H1 (cell line): ENCODE measurements at regions not wholly inside any gene's neighbourhood (a gene's known extent, or its start where the extent isn't known, plus 50 kb on each side); places are given as distances from the start of the nearest gene placed in this dataset.

ENCODE experiments used
- CTCF ChIA-PET: fragments of 300-600 bp; sonication (Branson Sonifier 250); formaldehyde crosslinking; loops from one replicate; lab custom pipeline; 2021; ENCODE audit not compliant: partially characterized antibody; lab: Charles Lee
- POLR2A ChIA-PET: fragments of 300-600 bp; sonication (Branson Sonifier 250); formaldehyde crosslinking; loops from one replicate; lab custom pipeline; 2021; ENCODE audit warnings: inconsistent platforms; ENCODE audit not compliant: partially characterized antibody; lab: Charles Lee
- DNase-seq, 2 experiments: peaks; one replicate each; pipeline versions ENCODE4 v3.0.0 to v3.0.0-alpha.2; 2010 to 2022; ENCODE audit warnings: low spot score in 2 of 2, low read depth in 1 of 2, mixed read lengths in 1 of 2
- FAIRE-seq: peaks from 2 replicates; lab custom pipeline; 2011; peaks lifted over from hg19 to GRCh38; lab: Jason Lieb, UNC
- H2AFZ ChIP-seq: 2 replicates; pipeline ENCODE4 v1.8.1; 2012; ENCODE audit warnings: low read length, inconsistent platforms
- H2AK5ac ChIP-seq: 2 replicates; pipeline ENCODE4 v1.6.1; 2013; ENCODE audit warnings: low read depth, low read length
- H2BK120ac ChIP-seq: replicated peaks from 2 replicates; pipeline ENCODE3; 2013; ENCODE audit warnings: low read depth, low read length, inconsistent platforms
- H2BK12ac ChIP-seq: 2 replicates; pipeline ENCODE4 v1.6.1; 2013; ENCODE audit warnings: low read depth, low read length
- H2BK15ac ChIP-seq: 2 replicates; pipeline ENCODE4 v1.6.1; 2013; ENCODE audit warnings: low read length
- H2BK20ac ChIP-seq: 2 replicates; pipeline ENCODE4 v1.6.1; 2013; ENCODE audit warnings: low read length
- H2BK5ac ChIP-seq: 2 replicates; pipeline ENCODE4 v1.6.1; 2013; ENCODE audit warnings: low read depth, low read length
- H3K14ac ChIP-seq: 2 replicates; pipeline ENCODE4 v1.6.1; 2013; ENCODE audit warnings: inconsistent platforms; ENCODE audit not compliant: insufficient read length
- H3K18ac ChIP-seq: 2 replicates; pipeline ENCODE4 v1.6.1; 2013; ENCODE audit warnings: low read length; ENCODE audit errors: extremely low read depth
- H3K23ac ChIP-seq: 2 replicates; pipeline ENCODE4 v1.6.1; 2013; ENCODE audit warnings: inconsistent platforms; ENCODE audit not compliant: insufficient read length
- H3K23me2 ChIP-seq: 2 replicates; pipeline ENCODE4 v1.6.1; 2013; ENCODE audit warnings: low read depth, low read length
- H3K27ac ChIP-seq: 2 replicates; pipeline ENCODE4 v1.6.1; 2011; ENCODE audit warnings: low read depth, low read length, inconsistent platforms
- H3K27me3 ChIP-seq, 4 experiments: replicated peaks in 1 of 4; 1 replicate in 1 of 4; 2 replicates in 3 of 4; pipeline versions ENCODE4 v1.6.1 to v1.8.1; 2011 to 2013; ENCODE audit warnings: low read length in 3 of 4, mild to moderate bottlenecking in 3 of 4, inconsistent platforms in 2 of 4, mixed read lengths in 2 of 4, moderate library complexity in 1 of 4; ENCODE audit not compliant: control insufficient read depth in 3 of 4, insufficient read depth in 3 of 4; ENCODE audit errors: extremely low read depth in 1 of 4
- H3K36me3 ChIP-seq, 4 experiments: 2 replicates each; pipeline versions ENCODE4 v1.6.1 to v1.8.1; 2011 to 2013; ENCODE audit warnings: mild to moderate bottlenecking in 4 of 4, low read length in 3 of 4, moderate library complexity in 2 of 4, control low read depth in 1 of 4, inconsistent platforms in 1 of 4; ENCODE audit not compliant: insufficient read depth in 4 of 4, control insufficient read depth in 2 of 4
- H3K4ac ChIP-seq: replicated peaks from 2 replicates; pipeline ENCODE3; 2013; ENCODE audit warnings: low read length, low read depth, mixed read lengths, inconsistent platforms; ENCODE audit not compliant: insufficient read length
- H3K4me1 ChIP-seq, 4 experiments: replicated peaks in 1 of 4; 1 replicate in 1 of 4; 2 replicates in 3 of 4; pipeline versions ENCODE4 v1.6.1 to v1.8.1; 2011 to 2013; ENCODE audit warnings: low read length in 3 of 4, inconsistent platforms in 2 of 4, mixed read lengths in 1 of 4; ENCODE audit not compliant: insufficient read depth in 4 of 4, control insufficient read depth in 3 of 4
- H3K4me2 ChIP-seq, 2 experiments: 2 replicates each; pipeline versions ENCODE4 v1.6.1 to v1.8.1; 2011 to 2013; ENCODE audit warnings: low read depth in 2 of 2, low read length in 2 of 2, control low read depth in 1 of 2, inconsistent platforms in 1 of 2, mild to moderate bottlenecking in 1 of 2; ENCODE audit not compliant: insufficient read depth in 1 of 2
- H3K4me3 ChIP-seq, 4 experiments: fragments of 200-600, 300-600 bp in 1 of 4; sonication (generic), shearing (Covaris generic), sonication (Bioruptor Twin) in 1 of 4; 2 replicates each; pipeline versions ENCODE4 v1.5.1 to v1.8.1; 2011 to 2016; ENCODE audit warnings: low read length in 4 of 4, low read depth in 3 of 4, control low read depth in 2 of 4, inconsistent platforms in 2 of 4, mild to moderate bottlenecking in 2 of 4, mixed read lengths in 1 of 4, moderate library complexity in 1 of 4; ENCODE audit not compliant: insufficient read depth in 2 of 4; ENCODE audit errors: extremely low read depth in 1 of 4
- H3K56ac ChIP-seq: replicated peaks from 2 replicates; pipeline ENCODE3; 2013; ENCODE audit warnings: low read depth, mild to moderate bottlenecking, mixed read lengths, low read length, inconsistent platforms; ENCODE audit not compliant: insufficient read length
- H3K79me1 ChIP-seq: 2 replicates; pipeline ENCODE4 v1.6.1; 2013; ENCODE audit warnings: low read depth, low read length, control low read depth
- H3K79me2 ChIP-seq, 2 experiments: 2 replicates each; pipeline versions ENCODE4 v1.6.1 to v1.8.1; 2012 to 2013; ENCODE audit warnings: low read length in 2 of 2, mild to moderate bottlenecking in 2 of 2, inconsistent platforms in 1 of 2; ENCODE audit not compliant: insufficient read depth in 2 of 2, control insufficient read depth in 1 of 2
- H3K9ac ChIP-seq, 4 experiments: replicated peaks in 1 of 4; 1 replicate in 1 of 4; 2 replicates in 3 of 4; pipeline versions ENCODE4 v1.6.1 to v1.8.1; 2011 to 2013; ENCODE audit warnings: low read depth in 3 of 4, low read length in 3 of 4, control low read depth in 2 of 4, mild to moderate bottlenecking in 2 of 4, moderate library complexity in 2 of 4, inconsistent platforms in 1 of 4; ENCODE audit errors: extremely low read depth in 1 of 4
- H3K9me3 ChIP-seq, 2 experiments: 2 replicates each; pipeline versions ENCODE4 v1.6.1 to v1.8.1; 2012 to 2013; ENCODE audit warnings: mild to moderate bottlenecking in 2 of 2, moderate library complexity in 2 of 2, control low read depth in 1 of 2, inconsistent platforms in 1 of 2, low read depth in 1 of 2, low read length in 1 of 2, mixed read lengths in 1 of 2; ENCODE audit not compliant: insufficient read depth in 2 of 2
- H4K20me1 ChIP-seq, 2 experiments: replicated peaks in 1 of 2; 2 replicates each; pipeline versions ENCODE3 to v1.8.1; 2011 to 2013; ENCODE audit warnings: inconsistent platforms in 2 of 2, low read length in 2 of 2, mild to moderate bottlenecking in 1 of 2; ENCODE audit not compliant: insufficient read depth in 2 of 2, control insufficient read depth in 1 of 2
- H4K5ac ChIP-seq: 2 replicates; pipeline ENCODE4 v1.6.1; 2013; ENCODE audit warnings: low read length, low read depth, mixed read lengths, inconsistent platforms; ENCODE audit not compliant: insufficient read length
- H4K8ac ChIP-seq: 2 replicates; pipeline ENCODE4 v1.8.0; 2013; ENCODE audit warnings: mild to moderate bottlenecking, moderate library complexity, low read length, inconsistent platforms; ENCODE audit not compliant: insufficient read depth; ENCODE audit errors: extremely low read depth
- H4K91ac ChIP-seq: replicated peaks from 2 replicates; pipeline ENCODE3; 2013; ENCODE audit warnings: low read length, mixed read lengths, inconsistent platforms; ENCODE audit not compliant: insufficient read length
- SRF ChIP-seq: IDR thresholded peaks from 2 replicates; pipeline ENCODE4 v1.6.1; 2011; ENCODE audit warnings: mild to moderate bottlenecking, low read depth, low read length, moderate library complexity
- TAF1 ChIP-seq: IDR thresholded peaks from 2 replicates; pipeline ENCODE4 v1.6.1; 2011; ENCODE audit warnings: mild to moderate bottlenecking, low read depth, low read length
- WGBS, 2 experiments: shearing (Covaris generic) in 1 of 2; methylation state at CpG; one replicate each; pipeline versions ENCODE4 v1.1.6 to v1.1.7; 2013 to 2015; ENCODE audit warnings: low lambda C conversion rate in 2 of 2, mixed read lengths in 2 of 2, inconsistent platforms in 1 of 2, low coverage in 1 of 2, missing lambda C conversion rate in 1 of 2; ENCODE audit not compliant: insufficient replicate concordance in 2 of 2, insufficient coverage in 1 of 2, insufficient read length in 1 of 2; ENCODE audit errors: extremely low coverage in 1 of 2, missing lambda C conversion rate in 1 of 2; 5-methylcytosine and 5-hydroxymethylcytosine counted together

DNA sequence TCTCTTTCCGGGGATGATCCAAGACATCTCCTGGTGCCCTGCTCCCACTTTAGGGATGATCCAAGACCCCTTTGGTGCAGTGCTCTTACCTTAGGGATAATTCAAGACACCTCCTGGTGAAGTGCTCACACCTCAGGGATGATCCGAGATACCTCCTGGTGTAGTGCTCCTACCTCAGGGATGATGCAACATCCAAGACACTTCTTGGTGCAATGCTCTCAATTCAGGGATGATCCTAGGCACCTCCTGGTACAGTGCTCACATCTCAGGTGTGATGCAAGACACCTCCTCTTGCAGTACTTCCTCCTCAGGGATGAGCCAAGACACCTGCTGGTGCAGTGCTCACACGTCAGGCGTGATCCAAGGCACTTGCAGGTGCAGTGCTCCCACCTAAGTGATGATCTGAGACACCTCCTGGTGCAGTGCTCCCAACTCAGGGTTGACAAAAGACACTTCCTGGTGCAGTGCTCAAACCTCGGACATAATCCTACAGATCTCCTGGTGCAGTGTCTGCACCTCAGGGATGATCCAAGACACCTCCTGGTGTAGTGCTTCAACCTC lies 122.3 kb downstream of the ASB1 start:
- no peaks in the 10 kb centered on the region; a peak in 1 of 8 replicates for H3K36me3 ChIP-seq
- no peak overlapping the region for H3K14ac ChIP-seq
- no peak overlapping the region for H3K23ac ChIP-seq
- no peaks in the 10 kb centered on the region for H3K79me2 ChIP-seq
- H3K4me1 ChIP-seq: no peaks in the 10 kb centered on the region
- H4K5ac ChIP-seq: no peak overlapping the region
- H2BK20ac ChIP-seq: no peak overlapping the region
- no peak overlapping the region for H4K91ac ChIP-seq
- no peak overlapping the region for H3K4ac ChIP-seq
- no peak overlapping the region for H3K4me3 ChIP-seq
- no peak overlapping the region for H2AK5ac ChIP-seq
- no peak overlapping the region for H3K56ac ChIP-seq
- 92% methylated on average over 5 of the region's 5 CpGs; no CpG with 5 or more reads in 1 of the 2 experiments for WGBS, 2 experiments
- no peaks in the 10 kb centered on the region for H4K20me1 ChIP-seq
- no peak overlapping the region for H2BK120ac ChIP-seq
- peaks cover 19 to 45% of the 10 kb centered on the region in 2 experiments for H3K9me3 ChIP-seq
- no peak overlapping the region for H2BK15ac ChIP-seq
- no peak overlapping the region for H2AFZ ChIP-seq
- FAIRE-seq: no peak
- no peak overlapping the region for H3K18ac ChIP-seq
- no peak overlapping the region for H2BK5ac ChIP-seq
- no peak overlapping the region for H2BK12ac ChIP-seq
- no peak overlapping the region for H4K8ac ChIP-seq
- no peaks in the 10 kb centered on the region for H3K79me1 ChIP-seq
- no peak overlapping the region for H3K27ac ChIP-seq
- no peaks in the 10 kb centered on the region for H3K27me3 ChIP-seq
- ChIA-PET POLR2A (no interaction called here), CTCF (no interaction called here)
- no peak overlapping the region for H3K9ac ChIP-seq
- H3K4me2 ChIP-seq: no peak overlapping the region
- no peak for DNase-seq
- H3K23me2 ChIP-seq: no peaks in the 10 kb centered on the region
- TF ChIP-seq SRF (no peak), TAF1 (no peak)
